Mesothelial cell of epicardium (in vitro differentiated cells): ENCODE measurements at regions not wholly inside any gene's neighbourhood (a gene's known extent, or its start where the extent isn't known, plus 50 kb on each side); places are given as distances from the start of the nearest gene placed in this dataset.

Experiments used
- DNase-seq, 2 experiments: peaks; one replicate each; pipeline ENCODE4 v3.0.0; 2021; ENCODE audit warnings: low spot score in 2 of 2; ENCODE audit not compliant: unreplicated experiment in 2 of 2
- H3K27ac Mint-ChIP-seq: 2 replicates; pipeline ENCODE4 v1.8.0; 2021; ENCODE audit warnings: mixed read lengths
- H3K27me3 Mint-ChIP-seq: 2 replicates; pipeline ENCODE4 v1.8.0; 2021; ENCODE audit warnings: low read depth, mixed read lengths
- H3K36me3 Mint-ChIP-seq: 2 replicates; pipeline ENCODE4 v1.8.0; 2021; ENCODE audit warnings: mixed read lengths
- H3K4me1 Mint-ChIP-seq: 2 replicates; pipeline ENCODE4 v1.8.0; 2021; ENCODE audit warnings: mixed read lengths
- H3K4me3 Mint-ChIP-seq: 2 replicates; pipeline ENCODE4 v1.8.0; 2021; ENCODE audit warnings: mild to moderate bottlenecking, moderate library complexity, mixed read lengths
- H3K9me3 Mint-ChIP-seq: 2 replicates; pipeline ENCODE4 v1.8.0; 2021; ENCODE audit warnings: mixed read lengths
- TF ChIP-seq, protein P1 (sequence below): fragments of 200-600 bp; sonication (generic); IDR thresholded peaks from one replicate; pipeline ENCODE4 v1.5.0; 2021; ENCODE audit warnings: antibody characterized with exemption; ENCODE audit not compliant: unreplicated experiment

DNA sequence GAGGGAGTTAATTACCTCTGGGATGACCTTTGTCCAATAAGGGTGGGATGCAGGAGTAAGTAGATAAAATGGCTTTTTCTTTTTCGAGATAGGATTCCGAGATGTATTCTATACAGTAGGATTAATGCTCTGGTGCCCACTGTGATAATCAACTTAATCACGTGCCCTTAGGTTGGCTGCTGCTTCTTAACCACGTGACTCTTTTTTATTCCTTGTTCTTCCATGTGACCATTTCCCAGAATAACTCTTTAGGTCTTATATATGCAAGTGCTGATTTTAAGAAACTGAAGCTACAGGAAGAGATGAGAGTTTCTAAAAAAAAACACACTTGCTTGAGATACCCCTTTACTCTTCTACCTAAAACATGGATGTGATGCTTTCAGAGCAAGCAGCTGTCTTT lies 1628.9 kb downstream of the PCDH7 start:
- Mint-ChIP-seq H3K36me3 (peaks cover 6% of the 10 kb centered on the region), H3K27ac (no peak overlapping the region), H3K27me3 (no peaks in the 10 kb centered on the region), H3K9me3 (peaks cover 35% of the 10 kb centered on the region), H3K4me1 (peaks cover 8% of the 10 kb centered on the region), H3K4me3 (no peak overlapping the region)
- TF ChIP-seq, protein P1, sequence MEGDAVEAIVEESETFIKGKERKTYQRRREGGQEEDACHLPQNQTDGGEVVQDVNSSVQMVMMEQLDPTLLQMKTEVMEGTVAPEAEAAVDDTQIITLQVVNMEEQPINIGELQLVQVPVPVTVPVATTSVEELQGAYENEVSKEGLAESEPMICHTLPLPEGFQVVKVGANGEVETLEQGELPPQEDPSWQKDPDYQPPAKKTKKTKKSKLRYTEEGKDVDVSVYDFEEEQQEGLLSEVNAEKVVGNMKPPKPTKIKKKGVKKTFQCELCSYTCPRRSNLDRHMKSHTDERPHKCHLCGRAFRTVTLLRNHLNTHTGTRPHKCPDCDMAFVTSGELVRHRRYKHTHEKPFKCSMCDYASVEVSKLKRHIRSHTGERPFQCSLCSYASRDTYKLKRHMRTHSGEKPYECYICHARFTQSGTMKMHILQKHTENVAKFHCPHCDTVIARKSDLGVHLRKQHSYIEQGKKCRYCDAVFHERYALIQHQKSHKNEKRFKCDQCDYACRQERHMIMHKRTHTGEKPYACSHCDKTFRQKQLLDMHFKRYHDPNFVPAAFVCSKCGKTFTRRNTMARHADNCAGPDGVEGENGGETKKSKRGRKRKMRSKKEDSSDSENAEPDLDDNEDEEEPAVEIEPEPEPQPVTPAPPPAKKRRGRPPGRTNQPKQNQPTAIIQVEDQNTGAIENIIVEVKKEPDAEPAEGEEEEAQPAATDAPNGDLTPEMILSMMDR = no peak
- DNase-seq = no peak

DNA sequence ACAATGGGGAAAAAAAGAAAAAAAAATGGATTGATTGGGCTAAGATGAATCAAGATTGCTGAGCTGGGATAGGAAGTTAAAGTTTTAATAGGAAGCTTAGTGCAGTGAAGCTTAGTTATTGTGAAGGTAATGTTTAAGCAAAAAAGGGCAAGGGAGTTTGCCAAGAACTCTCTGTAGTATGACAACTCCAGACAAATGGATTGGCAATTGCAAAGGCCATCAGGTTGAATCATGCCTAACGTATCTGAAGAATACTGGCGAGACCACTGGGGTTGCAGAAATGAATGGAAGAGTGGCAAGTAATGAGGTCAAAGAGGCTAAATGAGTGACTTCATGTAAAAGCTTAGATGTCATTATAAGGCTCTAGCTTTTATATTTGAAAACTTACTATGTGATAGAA lies 1654.0 kb downstream of the PCDH7 start:
- H3K9me3 Mint-ChIP-seq = peaks cover 19% of the 10 kb centered on the region
- no peak overlapping the region for H3K27ac Mint-ChIP-seq
- H3K4me3 Mint-ChIP-seq = no peak overlapping the region
- H3K4me1 Mint-ChIP-seq = peaks cover 9% of the 10 kb centered on the region
- TF ChIP-seq, protein P1 = no peak
- H3K27me3 Mint-ChIP-seq = no peaks in the 10 kb centered on the region
- no peaks in the 10 kb centered on the region for H3K36me3 Mint-ChIP-seq
- DNase-seq = no peak

DNA sequence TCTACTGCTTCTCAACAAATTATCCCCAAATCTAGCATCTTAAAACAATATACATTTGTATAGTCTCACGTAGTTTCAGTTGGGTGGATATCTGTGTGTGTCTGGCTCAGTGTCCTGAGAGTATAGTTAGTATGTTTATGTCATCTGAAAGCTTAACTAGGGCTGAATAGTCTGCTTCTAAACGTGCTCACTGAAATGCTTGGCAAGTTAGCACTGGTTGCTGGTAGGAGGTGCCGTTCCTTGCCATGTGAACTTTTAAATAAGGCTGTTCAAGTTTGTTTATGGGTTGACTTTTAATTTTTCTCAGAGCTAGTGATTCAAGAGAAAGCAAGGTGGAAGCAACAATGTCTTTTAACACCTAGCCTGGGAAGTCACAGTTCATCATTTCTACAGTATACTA lies 1673.6 kb downstream of the PCDH7 start:
- Mint-ChIP-seq H3K4me1 (peaks cover 4% of the 10 kb centered on the region), H3K4me3 (no peak overlapping the region), H3K27ac (no peak overlapping the region), H3K27me3 (no peaks in the 10 kb centered on the region), H3K9me3 (peaks cover 3% of the 10 kb centered on the region), H3K36me3 (no peaks in the 10 kb centered on the region)
- no peak for DNase-seq
- TF ChIP-seq, protein P1 = no peak

DNA sequence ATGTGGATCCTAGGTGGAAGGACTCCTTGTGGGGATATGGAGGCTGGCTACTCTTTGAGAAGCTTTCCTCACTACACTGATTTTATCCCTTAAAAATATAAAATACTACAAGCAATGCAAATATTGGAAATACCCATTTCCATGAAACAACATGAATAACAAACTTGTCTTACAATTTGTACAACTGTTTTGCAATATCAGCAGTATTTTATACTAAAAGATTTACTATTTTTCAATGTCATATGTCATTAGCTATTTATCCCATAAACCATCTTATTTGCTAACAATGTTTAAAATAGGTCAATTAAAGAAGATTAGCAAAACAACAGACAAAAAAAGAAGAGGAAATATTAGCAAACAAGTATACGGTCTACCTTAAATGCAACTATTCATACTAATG lies 1674.1 kb downstream of the PCDH7 start:
- peaks cover 4% of the 10 kb centered on the region for H3K4me1 Mint-ChIP-seq
- H3K27me3 Mint-ChIP-seq = no peaks in the 10 kb centered on the region
- DNase-seq = no peak
- H3K36me3 Mint-ChIP-seq = no peaks in the 10 kb centered on the region
- H3K9me3 Mint-ChIP-seq = peaks cover 3% of the 10 kb centered on the region
- H3K27ac Mint-ChIP-seq = no peak overlapping the region
- TF ChIP-seq, protein P1 = no peak
- no peak overlapping the region for H3K4me3 Mint-ChIP-seq

DNA sequence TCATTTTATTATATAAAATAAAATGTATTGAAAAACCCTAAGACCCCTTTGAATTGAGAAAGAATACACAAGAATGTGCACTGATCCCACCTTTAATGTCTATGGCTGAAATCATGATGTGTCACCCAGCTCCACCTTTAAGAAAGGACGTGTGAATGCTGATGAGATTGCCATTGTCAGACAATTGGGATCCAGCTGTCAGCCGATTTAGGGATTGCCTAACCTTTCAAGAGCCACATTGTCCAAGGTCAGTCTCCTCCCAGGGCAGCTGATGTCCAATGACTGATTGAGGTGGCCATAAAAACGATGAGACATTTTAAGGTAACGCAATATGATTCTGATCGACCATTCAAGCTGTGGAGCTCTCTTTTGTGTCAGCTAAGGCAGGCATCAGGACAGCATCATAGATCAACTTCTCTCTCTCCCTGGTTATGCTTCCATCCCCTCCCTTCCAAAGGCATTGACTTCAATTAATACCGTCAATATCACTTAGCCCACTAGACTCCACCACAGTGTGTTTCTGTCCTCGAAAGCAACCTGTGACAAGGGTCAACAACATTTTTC lies 1676.4 kb downstream of the PCDH7 start:
- peaks cover 3% of the 10 kb centered on the region for H3K36me3 Mint-ChIP-seq
- no peak overlapping the region for H3K27ac Mint-ChIP-seq
- H3K9me3 Mint-ChIP-seq = peaks cover 9% of the 10 kb centered on the region
- TF ChIP-seq, protein P1 = no peak
- peaks cover 4% of the 10 kb centered on the region for H3K4me1 Mint-ChIP-seq
- no peak for DNase-seq
- no peaks in the 10 kb centered on the region for H3K27me3 Mint-ChIP-seq
- H3K4me3 Mint-ChIP-seq = no peak overlapping the region

DNA sequence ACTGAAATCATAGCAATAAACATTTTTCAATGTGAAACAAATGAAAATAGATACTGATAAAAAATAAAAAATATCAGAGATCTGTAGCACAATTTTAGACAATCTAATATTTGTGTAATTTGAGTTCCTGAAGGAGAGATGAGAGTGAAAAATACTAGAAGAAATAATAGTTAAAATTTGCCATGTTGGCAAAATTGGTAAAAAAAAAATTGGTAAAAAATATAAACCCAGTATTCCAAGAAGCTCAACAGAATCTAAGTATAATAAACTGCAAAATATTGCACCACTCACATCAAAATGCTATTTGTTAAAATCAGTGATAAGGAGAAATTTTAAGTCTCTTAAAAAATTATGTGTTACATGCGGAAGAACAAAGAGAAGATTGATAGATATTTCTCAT lies 1680.7 kb downstream of the PCDH7 start:
- Mint-ChIP-seq H3K4me3 (no peak overlapping the region), H3K4me1 (peaks cover 4% of the 10 kb centered on the region), H3K9me3 (peaks cover 16% of the 10 kb centered on the region), H3K27ac (no peak overlapping the region), H3K27me3 (no peaks in the 10 kb centered on the region), H3K36me3 (peaks cover 3% of the 10 kb centered on the region)
- TF ChIP-seq, protein P1 = no peak
- no peak for DNase-seq
